A549 (cell line): ENCODE measurements at regions not wholly inside any gene's neighbourhood (a gene's known extent, or its start where the extent isn't known, plus 50 kb on each side); places are given as distances from the start of the nearest gene placed in this dataset.

Source experiments
- CBX2 ChIP-seq: fragments of 200-600 bp; sonication (generic); IDR thresholded peaks from 2 replicates; pipeline ENCODE4 v1.6.1; 2016; ENCODE audit warnings: low read depth, mild to moderate bottlenecking, borderline replicate concordance
- HMGXB4 ChIP-seq: fragments of 250-450 bp; sonication (Bioruptor Pico); IDR thresholded peaks from 2 replicates; pipeline ENCODE4 v1.5.0; 2021; ENCODE audit warnings: mild to moderate bottlenecking, moderate library complexity, borderline replicate concordance
- MAX ChIP-seq: IDR thresholded peaks from 2 replicates; pipeline ENCODE4 v1.6.1; 2012
- NPAS2 ChIP-seq: fragments of 250-450 bp; sonication (Bioruptor Pico); IDR thresholded peaks from 2 replicates; pipeline ENCODE4 v1.8.0; 2022; ENCODE audit warnings: mild to moderate bottlenecking, moderate library complexity, borderline replicate concordance
- POLR2A ChIP-seq: IDR thresholded peaks from 2 replicates; pipeline ENCODE4 v1.6.1; 2012; ENCODE audit warnings: mild to moderate bottlenecking, low read length
- RAD21 ChIP-seq, 2 experiments: fragments of >200 bp in 1 of 2; sonication (Bioruptor Twin) in 1 of 2; formaldehyde crosslinking in 1 of 2; IDR thresholded peaks in 1 of 2; conservative IDR thresholded peaks in 1 of 2; 2 replicates in 1 of 2; 3 replicates in 1 of 2; pipeline ENCODE4 v1.6.1; 2012 to 2018; ENCODE audit warnings: inconsistent platforms in 1 of 2
- REST ChIP-seq: fragments of 200-600 bp; sonication (generic); IDR thresholded peaks from 2 replicates; pipeline ENCODE4 v1.6.1; 2016; ENCODE audit warnings: antibody characterized with exemption, mild to moderate bottlenecking, moderate library complexity
- RFX5 ChIP-seq: fragments of 450-650 bp; IDR thresholded peaks from 2 replicates; pipeline ENCODE4 v1.7.1; 2014; ENCODE audit warnings: antibody characterized with exemption, mild to moderate bottlenecking, moderate library complexity

GRCh38 chr13:44092078-44092970 is 212.6 kb downstream of the LACC1 start:
- TF ChIP-seq CBX2, result no peak
- no peak for TF ChIP-seq NPAS2 (CRISPR knock-in tag)
- no peak for TF ChIP-seq POLR2A
- no peak for TF ChIP-seq RFX5
- no peak for TF ChIP-seq MAX
- no peak for TF ChIP-seq HMGXB4 (CRISPR knock-in tag)
- no peak for TF ChIP-seq RAD21 (conservative IDR thresholded peaks at IDR 0.05 in 1 of 2, IDR thresholded peaks at IDR 0.05 in 1 of 2)
- TF ChIP-seq REST, result no peak
